Sigmoid colon (tissue), 4 donors: ENCODE measurements at regions not wholly inside any gene's neighbourhood (a gene's known extent, or its start where the extent isn't known, plus 50 kb on each side); places are given as distances from the start of the nearest gene placed in this dataset.

Experiments used
- CTCF ChIP-seq, 4 experiments: fragments of 450-650 bp in 3 of 4; fragments of 200-600 bp in 1 of 4; IDR thresholded peaks; one replicate each; pipeline ENCODE4 v1.5.1; 2016 to 2019; ENCODE audit warnings: antibody characterized with exemption in 4 of 4, mild to moderate bottlenecking in 3 of 4, moderate library complexity in 2 of 4
- EP300 ChIP-seq, 4 donors: sonication (generic); formaldehyde crosslinking; IDR thresholded peaks; one replicate each; pipeline ENCODE4 v1.6.1; 2017; ENCODE audit warnings: antibody characterized with exemption in 4 of 4
- POLR2A ChIP-seq, 2 donors: fragments of 450-650 bp; IDR thresholded peaks; one replicate each; pipeline ENCODE4 v1.6.1; 2016; ENCODE audit warnings: antibody characterized with exemption in 2 of 2, mild to moderate bottlenecking in 2 of 2, moderate library complexity in 2 of 2
- POLR2AphosphoS5 ChIP-seq, 4 donors: sonication (generic); formaldehyde crosslinking; IDR thresholded peaks; one replicate each; pipeline ENCODE4 v1.6.1; 2017; ENCODE audit warnings: antibody characterized with exemption in 4 of 4

- TF ChIP-seq CTCF (IDR thresholded peaks at IDR 0.05) (no peak), EP300 (IDR thresholded peaks at IDR 0.05) (no peak), POLR2AphosphoS5 (IDR thresholded peaks at IDR 0.05) (no peak), POLR2A (IDR thresholded peaks at IDR 0.05) (no peak)
Measured at GRCh38 chr3:64422192-64422591, 196.9 kb upstream of the PRICKLE2 start.
